CD4-positive, alpha-beta T cell treated with Interleukin-17A for 1 hour (primary cell): ENCODE measurements at regions not wholly inside any gene's neighbourhood (a gene's known extent, or its start where the extent isn't known, plus 50 kb on each side); places are given as distances from the start of the nearest gene placed in this dataset.

Source experiments
- DNase-seq: peaks from one replicate; pipeline ENCODE4 v3.0.0-alpha.2; 2020

DNA sequence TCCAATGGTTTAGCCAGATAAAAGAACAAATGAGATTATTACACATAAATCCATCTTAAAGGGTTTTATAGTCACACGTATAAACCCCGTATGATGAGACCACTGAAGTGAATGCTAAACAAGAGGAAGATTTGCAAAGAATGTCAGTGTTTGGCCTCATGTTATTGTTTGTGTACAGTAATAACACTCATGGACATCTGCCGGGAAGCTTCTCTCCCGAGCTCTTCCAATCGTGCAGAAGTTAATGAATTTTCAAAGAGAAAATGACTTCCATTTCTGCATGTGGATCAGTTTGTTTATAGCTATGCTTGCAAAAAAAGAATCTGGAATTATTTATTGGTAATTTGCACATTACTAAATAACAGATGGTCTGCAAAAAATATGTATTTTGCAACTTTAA is 88.5 kb upstream of the APCDD1 start:
- DNase-seq = no peak

DNA sequence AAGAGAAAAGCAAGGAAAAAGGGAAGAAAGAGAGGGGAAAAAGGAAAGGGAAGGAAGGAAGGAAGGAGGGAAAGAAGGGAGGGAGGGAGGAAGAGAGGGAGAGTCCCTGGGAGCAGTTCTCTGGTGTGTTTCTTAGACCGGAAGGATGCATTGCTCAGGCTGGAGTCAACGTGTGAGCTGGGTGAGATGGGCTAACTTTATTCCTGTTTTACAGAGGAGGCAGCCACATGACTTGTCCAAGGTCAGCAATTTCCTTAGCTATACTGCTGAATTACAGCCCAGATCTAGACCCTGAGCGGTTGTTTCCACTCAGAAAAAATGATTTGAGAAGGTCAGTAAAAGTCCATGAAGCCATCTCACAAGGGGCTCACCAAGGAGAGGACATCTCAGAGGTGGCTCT is 86.6 kb upstream of the APCDD1 start:
- DNase-seq = no peak

DNA sequence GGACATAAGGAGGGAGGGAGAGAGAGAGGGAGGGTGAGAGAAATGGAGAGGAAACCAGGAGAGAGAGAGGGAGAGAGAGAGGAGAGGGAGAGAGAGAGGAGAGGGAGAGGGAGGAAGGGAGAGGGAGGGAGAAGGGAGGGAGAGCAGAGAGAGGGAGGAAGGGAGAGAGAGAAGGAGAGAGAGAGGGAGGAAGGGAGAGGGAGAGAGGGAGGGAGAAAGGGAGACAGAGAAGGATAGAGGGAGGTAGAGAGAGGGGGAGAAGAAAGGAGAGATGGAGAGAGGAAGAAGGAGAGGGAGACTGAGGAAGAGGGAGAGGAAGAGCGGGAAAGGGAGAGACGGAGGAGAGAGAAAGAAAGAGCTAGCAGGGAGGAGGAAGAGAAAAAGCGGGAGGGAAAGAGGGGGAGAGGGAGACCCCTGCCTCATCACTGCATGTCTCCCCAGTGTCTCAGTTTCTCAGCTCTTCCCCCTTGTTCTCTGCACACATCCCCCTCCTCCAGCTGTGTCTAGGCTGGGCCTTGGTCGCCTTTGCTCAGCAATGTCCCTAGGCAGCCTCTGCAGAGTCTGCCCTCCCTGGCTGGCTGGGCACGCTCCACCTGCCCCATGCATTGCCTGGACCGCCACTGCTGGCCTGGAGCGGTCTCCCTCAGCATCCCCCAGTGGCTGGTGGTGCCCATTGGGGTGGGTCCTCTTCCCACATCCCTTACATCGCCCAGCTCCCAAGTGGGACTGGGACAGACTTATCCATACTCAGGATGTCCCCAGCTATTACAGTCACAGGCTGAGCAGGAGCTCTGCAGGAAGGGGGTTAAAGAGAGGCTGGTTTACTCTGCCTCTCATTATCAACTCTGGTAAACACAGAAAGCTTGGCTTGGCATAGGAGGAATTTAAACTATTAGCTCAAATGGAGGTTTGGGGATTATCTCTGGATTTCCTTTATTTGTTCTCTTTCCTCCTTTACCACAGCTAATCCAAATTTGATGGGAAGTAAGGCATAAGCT is 85.7 kb upstream of the APCDD1 start:
- DNase-seq = no peak

DNA sequence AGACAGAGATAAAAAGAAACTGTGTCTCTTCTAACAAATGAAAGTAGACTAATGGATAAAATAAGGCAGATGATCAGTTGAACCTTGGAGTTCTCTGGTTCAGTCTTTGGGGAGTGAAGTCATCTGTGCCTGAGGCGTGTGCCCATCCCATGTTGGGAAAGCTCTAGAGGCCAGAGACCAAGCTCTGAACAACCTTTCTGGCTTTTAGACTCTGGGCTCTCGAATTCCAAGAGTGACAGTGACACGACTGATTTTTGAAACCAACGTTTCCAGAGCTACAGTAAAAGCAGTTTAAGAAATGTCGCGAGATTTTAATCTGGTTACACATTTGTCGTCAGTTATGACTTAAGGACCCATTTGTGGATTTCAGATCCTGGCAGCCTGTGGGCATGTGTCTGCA is 83.7 kb upstream of the APCDD1 start:
- no peak for DNase-seq

DNA sequence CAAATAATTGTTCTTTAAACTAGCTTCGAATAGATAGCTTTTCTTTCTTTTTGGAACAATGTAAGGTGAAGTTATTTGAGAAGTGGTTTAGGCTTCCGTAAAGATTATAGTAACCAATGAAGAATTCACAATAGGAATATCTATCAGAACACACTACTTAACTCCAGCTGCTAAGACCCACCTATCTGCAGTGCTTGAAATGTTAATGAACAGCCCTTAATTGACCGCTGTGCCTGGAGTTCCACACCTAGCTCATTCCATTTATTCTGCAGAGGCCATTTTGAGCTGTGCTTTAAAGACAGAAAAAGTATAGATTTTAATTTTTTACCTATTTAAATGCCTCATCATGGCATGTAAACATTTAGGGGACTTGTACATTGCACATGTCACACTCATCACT is 83.3 kb upstream of the APCDD1 start:
- DNase-seq = no peak

DNA sequence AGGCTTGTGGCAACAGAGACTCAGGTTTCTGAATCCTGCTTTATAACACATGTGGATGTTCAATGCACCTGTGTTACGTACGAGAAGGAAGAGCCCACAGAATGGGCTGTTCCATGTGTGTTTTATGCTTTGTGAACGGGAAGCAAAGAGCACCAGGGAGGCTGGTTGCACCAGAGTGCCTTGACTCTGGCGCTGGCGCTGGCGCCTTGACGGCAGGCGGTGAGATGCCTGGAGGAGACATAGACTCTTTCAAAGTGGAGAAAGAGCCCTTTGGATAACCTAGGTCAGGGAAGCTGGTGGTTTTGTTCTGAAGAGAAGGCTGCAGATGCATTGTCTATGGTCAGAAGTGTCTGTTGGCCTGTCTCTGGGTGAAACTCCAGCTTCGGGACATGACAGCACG is 80.2 kb upstream of the APCDD1 start:
- DNase-seq = no peak

DNA sequence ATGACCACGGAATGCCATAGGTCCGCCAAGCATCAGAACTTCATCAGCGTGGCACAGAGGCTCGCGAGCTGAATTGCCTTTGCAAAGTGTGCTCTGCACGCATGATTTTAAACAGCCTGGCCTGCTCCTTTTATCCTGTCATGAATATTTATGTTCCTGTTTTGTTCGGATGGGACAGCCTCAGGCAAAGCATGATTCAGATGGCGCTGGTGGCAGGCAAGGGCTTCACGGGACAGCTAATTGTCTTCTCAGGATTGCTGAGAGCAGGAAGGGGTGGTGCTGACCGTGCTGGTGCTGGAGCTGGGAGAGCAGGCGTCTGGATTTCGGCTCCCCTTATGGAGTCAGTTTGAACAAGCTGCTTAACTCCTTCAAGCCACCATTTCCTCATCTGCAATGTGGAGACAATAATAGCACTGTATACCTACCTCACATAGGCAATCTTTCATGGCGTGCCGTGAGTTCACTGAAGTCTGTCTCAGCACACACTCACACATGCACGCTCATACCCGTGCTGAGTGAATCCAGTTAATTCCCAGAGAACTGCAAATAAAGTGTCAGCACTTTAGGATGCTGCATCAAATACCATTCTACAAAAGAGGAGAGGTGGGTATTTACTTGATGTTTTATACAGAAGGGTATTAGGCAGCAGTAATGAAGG is 79.7 kb upstream of the APCDD1 start:
- no peak for DNase-seq

DNA sequence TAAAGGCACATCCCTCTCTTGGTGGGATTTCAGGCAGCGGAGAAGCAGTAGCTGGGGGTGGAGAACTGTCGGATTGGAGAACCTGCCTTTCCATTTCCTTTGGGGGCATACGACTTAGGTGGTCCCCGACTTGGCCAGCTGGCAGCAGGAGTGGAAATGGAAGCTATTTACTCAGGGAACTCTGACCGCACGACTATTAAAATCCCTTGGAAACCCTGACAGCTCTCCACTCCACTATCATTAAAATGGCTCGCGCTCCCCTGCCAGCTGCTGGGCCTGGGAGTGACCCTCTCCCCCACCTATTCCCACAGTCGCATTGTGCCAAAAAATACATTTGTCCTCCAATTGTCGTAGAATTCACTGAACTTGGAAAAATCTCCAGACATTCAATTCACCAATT is 77.7 kb upstream of the APCDD1 start:
- DNase-seq = no peak

DNA sequence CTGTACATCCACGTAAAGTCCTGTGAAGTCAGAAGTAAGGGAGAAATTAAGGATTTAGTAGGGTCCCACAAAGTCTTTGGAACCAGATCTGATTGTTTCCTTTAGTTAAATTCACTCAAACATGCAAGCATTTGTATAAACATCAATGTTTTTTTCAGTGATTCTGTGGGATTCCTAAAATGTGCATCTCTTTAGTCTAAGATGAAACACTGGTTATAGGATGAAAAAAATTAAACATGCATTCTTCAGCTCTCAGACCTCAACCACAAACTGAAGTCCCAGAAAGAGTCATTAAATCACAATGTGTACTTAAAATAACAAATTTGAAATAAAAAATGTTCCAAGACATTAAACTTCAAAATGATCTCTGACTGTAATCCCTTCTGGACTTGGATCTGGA is 76.5 kb upstream of the APCDD1 start:
- DNase-seq = no peak

DNA sequence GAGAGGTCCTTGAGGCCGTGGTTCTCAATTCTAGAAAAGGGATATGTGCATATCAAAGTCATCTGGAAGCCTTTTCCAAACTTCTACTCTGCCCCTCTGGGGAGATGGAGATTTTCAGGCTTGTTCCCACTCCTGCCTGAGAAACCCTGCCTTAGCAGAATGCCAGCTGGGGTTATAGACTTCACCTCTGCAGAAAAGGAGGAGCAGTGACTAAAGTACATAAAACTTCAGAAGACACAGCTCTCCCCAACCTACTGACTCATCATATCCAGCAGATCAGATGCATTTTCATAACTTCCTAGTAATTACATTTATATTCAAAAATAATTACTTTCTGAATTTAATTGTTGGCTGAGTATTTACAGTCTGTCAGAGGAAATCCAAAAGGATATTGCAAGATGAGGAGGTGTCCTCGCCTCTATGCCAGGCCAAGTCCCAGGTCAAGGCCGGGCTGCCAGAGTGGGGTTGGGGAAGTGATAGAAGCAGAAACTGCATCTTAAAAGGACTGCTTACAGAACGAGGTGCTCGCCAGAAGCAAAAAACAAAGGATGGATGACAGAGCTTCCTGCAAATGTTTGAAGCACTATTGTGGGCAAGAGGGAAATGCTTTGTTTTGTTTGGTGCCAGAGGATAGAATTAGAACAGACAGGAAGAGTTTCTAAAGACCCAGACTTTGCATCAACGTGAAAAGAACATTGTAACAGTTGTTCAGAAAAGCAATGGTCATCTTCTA is 75.6 kb upstream of the APCDD1 start:
- no peak for DNase-seq

DNA sequence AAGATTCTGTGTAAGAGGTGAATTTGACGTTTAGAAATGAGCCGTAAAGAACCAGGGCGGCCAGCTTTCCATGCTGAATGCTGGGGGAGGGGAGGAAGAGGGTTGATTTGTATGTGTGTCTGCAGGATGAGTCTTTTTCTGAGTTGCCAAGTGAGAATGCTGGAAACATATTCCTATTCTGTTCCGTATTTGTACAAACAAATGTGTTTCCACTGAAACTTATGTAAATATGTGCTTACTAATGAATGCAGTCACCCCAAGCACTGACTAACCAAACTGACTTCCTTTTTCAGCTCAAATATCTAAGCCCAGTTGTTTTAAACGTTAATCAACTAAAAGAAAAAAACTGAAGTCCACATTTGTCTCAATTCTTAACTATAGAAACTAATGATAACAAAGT is 74.9 kb upstream of the APCDD1 start:
- DNase-seq = no peak

DNA sequence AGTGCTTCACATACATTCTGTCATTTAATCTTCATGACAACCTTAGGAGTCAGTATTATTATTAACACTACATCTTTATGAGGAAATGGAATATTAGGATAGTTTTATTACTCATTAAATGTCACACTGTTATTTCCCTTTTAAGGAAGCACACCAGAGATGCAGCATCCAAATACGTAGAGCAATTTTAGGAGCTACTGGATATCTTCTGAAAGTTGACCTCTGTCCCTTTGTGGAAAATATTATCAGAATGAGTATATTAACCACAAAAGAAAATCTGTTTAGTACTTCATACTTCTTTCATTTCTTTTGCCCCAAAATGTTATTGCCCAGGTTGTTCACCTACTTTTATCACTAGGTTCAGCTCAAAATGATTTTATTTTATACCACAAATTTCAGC is 72.9 kb upstream of the APCDD1 start:
- no peak for DNase-seq

DNA sequence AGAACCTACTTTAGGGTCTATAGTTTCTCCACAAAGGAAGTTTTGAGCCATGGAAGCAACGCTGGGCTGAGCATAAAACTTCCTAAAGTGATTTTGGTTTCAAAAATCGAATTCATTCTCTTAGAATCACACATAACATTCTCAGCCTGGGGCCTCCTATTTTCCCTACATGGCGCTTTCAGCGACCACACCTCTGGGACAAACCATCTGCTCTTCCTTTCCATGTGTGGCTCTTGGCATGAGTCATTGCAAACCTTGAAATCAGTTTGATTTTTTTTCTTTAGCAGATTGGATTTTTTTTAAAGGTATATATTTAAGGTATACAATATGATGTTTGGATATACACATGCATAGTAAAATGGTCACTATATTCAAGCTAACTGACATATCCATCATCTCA is 72.5 kb upstream of the APCDD1 start:
- DNase-seq = no peak

DNA sequence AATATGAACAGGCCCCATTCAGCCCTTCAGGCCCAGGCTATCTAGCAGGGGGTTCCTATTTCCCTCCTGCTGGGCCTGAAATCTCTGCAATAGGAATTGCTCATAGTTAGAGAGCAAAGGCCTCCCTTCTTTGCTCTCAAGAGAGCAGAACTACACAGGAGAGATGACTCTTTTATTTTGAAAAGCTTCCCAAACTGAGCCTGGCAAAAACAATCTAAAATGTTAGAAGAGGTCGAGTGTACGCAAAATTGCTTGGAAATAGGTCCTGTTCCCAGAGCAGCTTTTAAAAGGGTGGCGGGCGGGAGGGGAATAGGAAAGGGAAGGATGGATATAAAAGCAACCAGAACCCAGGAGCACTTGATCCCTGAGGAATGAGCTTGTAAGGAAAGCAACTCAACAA is 68.4 kb upstream of the APCDD1 start:
- no peak for DNase-seq

DNA sequence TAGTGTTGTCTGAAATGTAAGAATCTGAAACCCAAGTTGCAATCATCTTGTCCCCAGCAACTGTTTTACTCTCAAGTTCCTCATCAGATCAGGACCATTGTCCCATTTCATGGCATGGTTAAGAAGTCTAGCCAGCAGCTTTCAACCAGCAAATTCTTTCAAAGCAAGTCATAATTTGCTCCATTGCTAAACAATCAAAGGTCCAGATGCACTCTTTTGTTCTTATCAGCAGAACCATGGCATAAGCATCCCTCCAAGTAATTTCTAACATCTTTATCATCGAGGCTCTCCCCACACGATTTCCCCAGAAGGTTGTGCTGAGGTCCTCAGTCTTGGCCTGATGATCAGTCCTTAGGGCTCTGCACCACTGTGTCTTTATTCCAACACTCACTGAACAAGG is 67.5 kb upstream of the APCDD1 start:
- DNase-seq = no peak

DNA sequence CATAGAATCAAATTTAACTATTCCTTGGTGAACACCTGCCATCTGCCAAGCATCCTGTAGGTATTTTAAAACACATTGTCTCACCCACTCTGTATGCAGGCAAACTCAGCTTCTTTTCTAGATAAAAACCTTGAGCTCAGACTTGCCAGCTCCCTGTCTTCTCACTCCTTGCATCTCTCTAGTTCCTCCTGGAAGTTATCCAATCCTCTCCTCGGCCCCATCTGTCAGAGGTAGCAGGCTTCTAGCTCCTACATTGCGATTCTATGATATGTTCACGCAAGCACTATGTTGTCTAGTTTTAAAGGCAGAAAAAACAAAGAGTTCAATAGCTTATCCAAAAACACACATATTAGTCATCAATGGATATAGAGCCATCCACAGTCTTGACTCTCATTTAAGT is 67.0 kb upstream of the APCDD1 start:
- DNase-seq = no peak

DNA sequence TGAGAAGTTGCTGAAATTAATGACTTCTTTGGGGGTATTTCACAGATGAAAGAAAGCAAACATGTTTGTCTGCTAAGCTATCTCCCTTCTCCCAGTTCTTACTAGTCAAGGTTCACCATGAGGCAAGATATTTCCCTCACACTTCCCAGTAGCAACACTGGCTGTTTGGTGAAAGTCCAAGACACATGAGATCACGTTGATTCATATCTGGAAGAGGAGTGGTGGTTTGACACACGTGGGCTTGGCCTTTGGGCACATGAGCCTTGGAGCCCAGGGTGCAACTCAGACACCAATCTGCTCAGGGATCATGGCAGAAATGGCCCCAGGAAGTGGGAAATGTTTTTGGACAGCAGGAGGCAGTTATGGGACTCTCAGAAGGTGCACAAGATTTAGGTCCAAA is 66.1 kb upstream of the APCDD1 start:
- no peak for DNase-seq

DNA sequence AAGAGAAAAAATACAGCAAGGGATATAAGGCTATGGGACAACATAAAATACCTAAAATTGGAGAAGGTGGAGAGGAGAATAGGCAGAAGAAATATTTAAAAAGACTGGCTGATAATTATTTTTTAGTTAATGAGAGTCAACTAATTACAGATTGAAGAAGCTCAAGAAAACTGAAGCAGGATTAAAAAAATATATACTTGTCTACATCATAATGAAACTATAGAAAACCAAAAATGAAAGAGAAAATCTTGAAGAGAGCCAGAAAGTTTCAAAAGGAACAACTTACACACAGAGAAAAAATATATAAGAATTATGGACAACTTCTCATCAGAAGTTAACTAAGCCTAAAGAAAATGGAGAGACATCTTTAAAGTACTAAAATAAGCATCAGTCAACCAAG is 62.9 kb upstream of the APCDD1 start:
- no peak for DNase-seq

DNA sequence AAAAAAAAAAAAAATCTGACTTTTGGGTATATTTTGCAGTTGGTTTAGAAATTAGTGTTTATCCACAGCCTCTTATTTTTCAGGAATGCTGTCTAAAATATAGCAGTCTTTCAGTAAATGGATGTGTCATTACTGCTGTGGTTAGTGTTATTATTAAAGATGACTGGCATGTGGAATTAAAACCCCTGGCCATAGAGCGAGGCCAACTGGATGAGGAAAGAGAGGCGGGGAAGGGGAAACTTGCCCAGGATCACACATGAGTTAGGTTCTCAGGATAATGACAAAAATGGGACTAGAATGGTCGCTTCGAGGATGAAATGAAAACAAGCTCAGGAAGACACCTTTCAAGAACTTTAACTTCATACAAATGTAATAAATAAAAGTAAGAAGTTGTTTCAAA is 57.4 kb upstream of the APCDD1 start:
- no peak for DNase-seq

DNA sequence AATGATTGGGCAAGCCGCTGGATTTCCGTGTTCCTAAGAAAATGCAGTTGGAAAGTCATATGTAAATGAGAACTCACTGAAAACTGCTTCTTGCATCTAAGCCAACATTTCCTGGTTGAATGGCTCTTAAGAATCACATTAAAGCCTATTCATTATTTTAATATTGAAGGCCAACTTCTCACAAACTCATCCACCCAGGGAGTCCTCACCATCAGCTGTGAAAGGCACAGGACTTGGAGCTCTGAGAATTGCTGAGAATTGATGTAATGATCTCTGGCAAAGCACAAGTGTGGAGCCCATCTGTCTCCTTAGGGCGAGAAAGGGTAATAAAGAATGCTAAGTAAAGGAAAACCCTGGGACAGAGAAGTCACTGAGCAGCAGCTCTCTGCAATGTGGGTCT is 55.9 kb upstream of the APCDD1 start:
- DNase-seq = no peak

DNA sequence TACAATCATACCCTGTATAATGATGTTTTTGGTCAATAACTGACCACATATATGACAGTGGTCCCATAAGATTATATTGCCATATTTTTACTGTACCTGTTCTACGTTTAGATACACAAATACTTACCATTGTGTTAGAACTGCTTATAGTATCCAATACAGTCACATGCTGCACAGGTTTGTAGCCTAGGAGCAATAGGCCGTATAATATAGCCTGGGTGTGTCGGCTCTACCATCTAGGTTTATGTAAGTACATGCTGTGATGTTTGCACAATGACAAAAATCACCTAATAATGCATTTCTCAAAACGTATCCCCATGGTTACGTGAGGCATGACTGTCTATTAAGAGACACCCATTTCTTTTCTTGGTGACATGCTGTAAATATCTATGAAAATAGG is 55.0 kb upstream of the APCDD1 start:
- no peak for DNase-seq

DNA sequence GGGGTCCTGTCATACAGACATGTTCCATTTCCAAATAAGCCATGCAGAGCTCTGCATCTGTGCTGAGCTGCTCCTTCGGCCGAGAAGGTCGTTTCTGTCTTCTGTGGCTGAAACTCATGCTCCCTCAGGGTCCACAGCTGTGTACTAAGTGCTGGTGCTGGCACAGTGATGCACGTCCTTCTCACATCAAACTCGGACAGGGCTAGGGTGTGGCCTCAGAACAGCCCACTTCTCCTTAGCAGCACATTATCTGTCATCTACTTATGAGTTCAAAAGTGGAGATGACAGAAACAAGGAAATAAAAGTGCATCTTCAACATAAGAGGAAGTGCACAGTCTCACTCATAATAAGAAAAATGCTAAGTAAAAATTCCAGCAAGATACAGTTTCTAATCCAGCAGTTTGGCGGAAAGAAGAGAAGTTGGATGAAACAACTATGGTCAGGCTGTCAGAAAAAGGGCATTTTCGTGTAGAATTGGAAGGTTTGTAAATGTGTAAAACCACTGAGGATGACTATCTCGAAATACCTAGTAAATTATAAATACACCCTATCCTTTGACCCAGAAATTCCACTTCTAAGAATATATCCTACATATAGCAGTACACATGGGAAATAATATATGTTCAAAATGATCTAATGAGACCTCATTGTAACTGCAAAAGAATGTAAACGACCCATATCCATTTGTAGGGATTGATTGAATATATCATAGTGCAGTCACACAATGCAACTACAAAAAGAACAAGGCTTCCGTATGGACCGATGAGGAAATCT is 53.7 kb upstream of the APCDD1 start:
- peak; percentile 1 for DNase-seq

DNA sequence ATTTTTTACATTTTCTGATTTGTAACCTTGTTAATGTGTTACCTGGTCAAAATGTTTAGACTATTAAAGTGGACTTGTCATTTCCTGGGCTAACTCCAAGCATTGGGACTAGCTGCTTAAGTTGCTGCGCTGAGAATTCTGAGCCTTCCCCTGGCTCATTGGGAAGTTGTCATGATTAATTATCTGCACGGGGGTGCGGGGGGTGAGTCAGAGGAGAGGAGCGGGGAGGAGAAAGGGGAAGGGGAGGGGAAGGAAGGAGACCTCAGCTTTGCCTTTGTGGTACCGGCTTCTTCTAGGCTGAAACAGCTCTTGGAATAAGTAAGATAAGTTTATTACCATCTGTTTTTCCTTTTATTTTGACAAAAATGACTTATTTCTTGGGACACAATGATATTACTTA is 52.9 kb upstream of the APCDD1 start:
- no peak for DNase-seq
